ENCODE measurements at regions not wholly inside any gene's neighbourhood (a gene's known extent, or its start where the extent isn't known, plus 50 kb on each side); places are given as distances from the start of the nearest gene placed in this dataset.

DNA sequence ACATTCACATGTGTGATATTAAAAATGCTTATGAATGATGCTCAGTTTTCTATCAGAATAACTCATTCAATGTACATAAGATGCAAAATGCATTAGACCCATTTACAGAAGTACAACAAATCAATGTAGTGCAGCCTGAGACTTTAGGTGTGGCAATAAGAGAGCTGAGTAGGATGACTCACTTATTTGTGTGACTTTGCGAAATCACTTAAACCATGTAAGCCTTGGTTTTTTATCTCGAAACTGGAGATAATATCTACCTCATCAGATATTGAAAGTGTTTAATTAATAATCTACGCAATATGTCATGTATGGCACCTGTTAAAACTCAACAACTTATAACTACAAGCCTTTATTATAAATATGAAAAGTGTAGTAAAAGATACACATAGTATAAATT lies 105.7 kb upstream of the LUZP2 start:
- TF ChIP-seq, protein P1, sequence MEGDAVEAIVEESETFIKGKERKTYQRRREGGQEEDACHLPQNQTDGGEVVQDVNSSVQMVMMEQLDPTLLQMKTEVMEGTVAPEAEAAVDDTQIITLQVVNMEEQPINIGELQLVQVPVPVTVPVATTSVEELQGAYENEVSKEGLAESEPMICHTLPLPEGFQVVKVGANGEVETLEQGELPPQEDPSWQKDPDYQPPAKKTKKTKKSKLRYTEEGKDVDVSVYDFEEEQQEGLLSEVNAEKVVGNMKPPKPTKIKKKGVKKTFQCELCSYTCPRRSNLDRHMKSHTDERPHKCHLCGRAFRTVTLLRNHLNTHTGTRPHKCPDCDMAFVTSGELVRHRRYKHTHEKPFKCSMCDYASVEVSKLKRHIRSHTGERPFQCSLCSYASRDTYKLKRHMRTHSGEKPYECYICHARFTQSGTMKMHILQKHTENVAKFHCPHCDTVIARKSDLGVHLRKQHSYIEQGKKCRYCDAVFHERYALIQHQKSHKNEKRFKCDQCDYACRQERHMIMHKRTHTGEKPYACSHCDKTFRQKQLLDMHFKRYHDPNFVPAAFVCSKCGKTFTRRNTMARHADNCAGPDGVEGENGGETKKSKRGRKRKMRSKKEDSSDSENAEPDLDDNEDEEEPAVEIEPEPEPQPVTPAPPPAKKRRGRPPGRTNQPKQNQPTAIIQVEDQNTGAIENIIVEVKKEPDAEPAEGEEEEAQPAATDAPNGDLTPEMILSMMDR (IDR thresholded peaks at IDR 0.05; ENCODE audit: control insufficient read depth, insufficient read depth, low read depth, low read length, missing control alignments), result no peak
- DNase-seq (ENCODE audit: low read depth), result no peak
- H3K4me3 ChIP-seq (ENCODE audit: control insufficient read depth, low read depth, low read length), result no peak overlapping the region

DNA sequence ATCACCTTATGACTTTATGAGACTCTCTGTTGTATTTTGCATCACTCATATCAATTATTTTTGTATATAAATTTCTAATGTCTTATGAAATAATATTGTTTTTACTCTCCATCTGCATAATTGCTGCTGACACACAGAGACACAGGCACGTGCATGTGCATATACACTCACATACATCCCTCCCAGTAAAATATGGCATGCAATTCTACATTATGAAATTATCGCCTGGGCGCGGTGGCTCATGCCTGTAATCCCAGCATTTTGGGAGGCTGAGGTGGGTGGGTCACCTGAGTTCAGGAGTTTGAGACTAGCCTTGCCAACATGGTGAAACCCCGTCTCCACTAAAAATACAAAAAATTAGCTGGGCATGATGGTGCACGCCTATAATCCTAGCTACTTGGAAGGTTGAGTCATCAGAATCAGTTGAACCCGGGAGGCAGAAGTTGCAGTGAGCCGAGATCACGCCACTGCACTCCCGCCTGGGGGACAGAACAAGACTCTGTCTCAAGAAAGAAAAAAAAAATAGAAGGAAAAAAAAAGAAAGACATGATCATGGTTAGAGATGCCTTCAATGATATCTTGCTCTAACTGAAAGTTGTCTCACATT lies 96.7 kb upstream of the LUZP2 start:
- TF ChIP-seq, protein P1 (IDR thresholded peaks at IDR 0.05; ENCODE audit: control insufficient read depth, insufficient read depth, low read depth, low read length, missing control alignments), result no peak

DNA sequence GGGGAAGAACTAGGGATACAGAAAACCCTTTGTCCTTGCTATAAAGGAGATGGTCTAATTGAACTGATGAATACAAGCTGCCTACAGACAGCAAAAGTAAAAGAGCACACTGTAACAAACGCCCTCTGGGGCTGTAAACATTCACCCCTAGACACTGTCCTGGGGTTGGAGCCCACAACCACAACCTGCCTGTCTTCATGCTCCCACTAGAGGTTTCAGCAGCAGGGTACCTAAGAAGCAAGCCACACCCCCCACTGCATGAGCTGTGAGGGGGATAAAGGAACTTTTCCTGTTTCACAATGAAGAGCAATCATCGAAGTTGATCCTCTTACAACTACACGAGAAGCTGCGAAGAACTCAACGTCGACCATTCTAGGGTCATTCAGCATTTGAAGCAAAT lies 90.5 kb upstream of the LUZP2 start:
- no peak overlapping the region for H3K4me3 ChIP-seq (ENCODE audit: control insufficient read depth, low read depth, low read length)
- TF ChIP-seq, protein P1 (IDR thresholded peaks at IDR 0.05; ENCODE audit: control insufficient read depth, insufficient read depth, low read depth, low read length, missing control alignments), result no peak
- no peak for DNase-seq (ENCODE audit: low read depth)

More for the DNA sequence above, 96.7 kb upstream of the LUZP2 start:
- H3K4me3 ChIP-seq (ENCODE audit: control insufficient read depth, low read depth, low read length), result no peak overlapping the region
- no peak for DNase-seq (ENCODE audit: low read depth)

DNA sequence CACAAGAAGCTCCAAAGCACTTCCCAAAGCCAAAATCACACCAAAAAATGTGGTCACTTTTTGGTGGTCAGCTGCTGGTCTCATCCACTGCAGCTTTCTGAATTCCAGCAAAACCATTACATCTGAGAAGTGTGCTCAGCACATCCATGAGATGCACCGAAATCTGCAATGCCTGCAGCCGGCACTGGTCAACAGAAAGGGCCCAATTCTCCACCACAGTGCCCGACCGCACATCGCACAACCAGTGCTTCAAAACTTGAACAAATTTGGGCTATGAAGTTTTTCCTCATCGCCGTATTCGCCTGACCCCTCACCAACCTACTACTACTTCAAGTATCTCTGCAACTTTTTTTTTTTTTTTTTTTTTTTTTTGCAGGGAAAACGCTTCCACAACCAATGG lies 89.9 kb upstream of the LUZP2 start:
- no peak for DNase-seq (ENCODE audit: low read depth)
- H3K4me3 ChIP-seq (ENCODE audit: control insufficient read depth, low read depth, low read length), result no peak overlapping the region
- TF ChIP-seq, protein P1 (IDR thresholded peaks at IDR 0.05; ENCODE audit: control insufficient read depth, insufficient read depth, low read depth, low read length, missing control alignments), result no peak

DNA sequence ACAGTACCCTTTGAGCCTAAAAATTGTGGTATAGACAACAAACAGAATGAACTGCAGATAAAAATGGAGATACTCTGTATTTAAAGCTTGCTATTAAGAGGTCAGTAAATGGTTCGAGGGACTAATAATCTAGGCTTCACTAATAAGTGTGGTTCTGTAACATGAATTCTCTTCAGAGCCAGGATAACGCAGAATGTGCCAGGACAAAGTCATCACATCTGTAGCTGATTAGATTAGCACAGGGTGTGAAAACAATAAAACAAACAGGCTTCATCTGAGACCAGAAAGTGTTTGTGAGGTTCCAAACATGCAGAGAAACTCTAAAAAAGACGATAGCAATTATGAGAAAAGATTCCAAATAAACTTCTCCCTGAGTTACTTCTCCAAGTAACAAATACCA lies 89.1 kb upstream of the LUZP2 start:
- no peak for DNase-seq (ENCODE audit: low read depth)
- H3K4me3 ChIP-seq (ENCODE audit: control insufficient read depth, low read depth, low read length), result no peak overlapping the region
- TF ChIP-seq, protein P1 (IDR thresholded peaks at IDR 0.05; ENCODE audit: control insufficient read depth, insufficient read depth, low read depth, low read length, missing control alignments), result no peak

DNA sequence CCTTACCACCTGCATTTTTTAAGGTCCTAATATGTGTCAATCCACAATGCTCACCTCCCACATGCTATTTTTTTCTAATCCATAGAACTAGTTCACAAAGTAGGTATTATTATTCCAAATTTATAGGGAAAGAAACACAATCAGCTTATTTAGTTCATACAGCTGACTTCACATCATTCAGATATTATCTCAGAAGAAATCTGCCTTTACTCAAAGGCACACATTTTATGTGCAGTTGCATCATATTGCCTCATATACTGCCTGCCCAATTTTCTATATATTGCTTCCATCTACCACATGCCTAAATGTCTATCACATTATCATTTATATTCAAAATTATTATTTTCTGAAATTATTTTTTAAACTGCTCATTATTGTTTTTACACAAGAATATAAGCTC lies 88.7 kb upstream of the LUZP2 start:
- TF ChIP-seq, protein P1 (IDR thresholded peaks at IDR 0.05; ENCODE audit: control insufficient read depth, insufficient read depth, low read depth, low read length, missing control alignments), result no peak
- H3K4me3 ChIP-seq (ENCODE audit: control insufficient read depth, low read depth, low read length), result no peak overlapping the region
- no peak for DNase-seq (ENCODE audit: low read depth)

DNA sequence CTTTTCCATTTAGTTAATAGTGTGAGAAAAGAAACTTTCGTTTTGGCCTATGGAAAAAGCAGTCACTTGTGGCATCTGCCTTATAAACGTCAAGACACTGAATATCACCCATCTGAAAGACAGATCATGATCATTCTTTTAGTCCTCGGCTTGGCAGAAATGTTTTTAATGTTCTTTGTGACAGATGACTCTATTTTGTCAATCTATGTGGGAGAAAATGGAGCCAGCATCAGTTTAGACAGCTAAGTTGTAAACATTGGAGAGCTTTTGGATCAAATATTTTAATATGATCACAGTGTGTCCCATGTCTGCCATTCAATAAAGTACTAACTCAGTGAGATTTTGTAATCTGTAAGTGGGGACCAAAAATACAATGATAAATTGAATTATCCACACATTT lies 85.1 kb upstream of the LUZP2 start:
- H3K4me3 ChIP-seq (ENCODE audit: control insufficient read depth, low read depth, low read length), result no peak overlapping the region
- no peak for DNase-seq (ENCODE audit: low read depth)
- TF ChIP-seq, protein P1 (IDR thresholded peaks at IDR 0.05; ENCODE audit: control insufficient read depth, insufficient read depth, low read depth, low read length, missing control alignments), result no peak

All from AG09309 (cell line).